Sigmoid colon (tissue), 4 donors: ENCODE measurements at regions not wholly inside any gene's neighbourhood (a gene's known extent, or its start where the extent isn't known, plus 50 kb on each side); places are given as distances from the start of the nearest gene placed in this dataset.
"Not testable (repeated sequence)": the region's sequence is repeated elsewhere in the genome, so short reads cannot be mapped to it uniquely, and the experiment has no call there.

ENCODE experiments used
- CTCF ChIP-seq, 4 experiments: fragments of 450-650 bp in 3 of 4; fragments of 200-600 bp in 1 of 4; IDR thresholded peaks; one replicate each; pipeline ENCODE4 v1.5.1; 2016 to 2019; ENCODE audit warnings: antibody characterized with exemption in 4 of 4, mild to moderate bottlenecking in 3 of 4, moderate library complexity in 2 of 4
- POLR2AphosphoS5 ChIP-seq, 4 donors: sonication (generic); formaldehyde crosslinking; IDR thresholded peaks; one replicate each; pipeline ENCODE4 v1.6.1; 2017; ENCODE audit warnings: antibody characterized with exemption in 4 of 4

- not testable (repeated sequence) for TF ChIP-seq CTCF, POLR2AphosphoS5 (IDR thresholded peaks at IDR 0.05)
Measured at GRCh38 chr2:184330561-184330960, 267.8 kb upstream of the ZNF804A start.
